ENCODE measurements at regions not wholly inside any gene's neighbourhood (a gene's known extent, or its start where the extent isn't known, plus 50 kb on each side); places are given as distances from the start of the nearest gene placed in this dataset.

DNA sequence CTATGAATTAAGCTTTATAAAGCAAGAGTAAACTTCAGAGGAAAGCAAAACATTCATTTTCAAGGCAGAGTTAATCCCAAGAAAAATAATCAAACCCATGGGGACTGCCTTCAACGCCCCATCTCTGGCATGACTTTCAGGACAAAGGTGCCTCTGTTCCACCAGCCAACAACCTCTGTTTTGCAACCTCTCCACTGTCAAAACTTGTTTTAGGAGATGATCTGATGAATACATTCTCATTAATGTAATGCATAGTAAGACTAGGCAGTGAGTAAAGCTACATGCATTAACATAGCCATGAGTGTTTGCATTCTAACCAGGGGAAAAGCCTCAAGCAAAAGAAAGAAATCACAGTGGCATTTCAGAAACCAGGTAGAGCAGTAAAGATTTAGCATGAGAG, 357.0 kb downstream of the FBXO15 start:
- Histone ChIP-seq H3K4me1 (ENCODE audit: insufficient read depth, low read length) (no peaks in the 10 kb centered on the region), H3K27me3 (ENCODE audit: insufficient read depth, low read length) (no peaks in the 10 kb centered on the region), H3K79me2 (ENCODE audit: insufficient read depth, low read length) (no peaks in the 10 kb centered on the region), H3K4me3 (ENCODE audit: insufficient read depth, low read length) (no peak overlapping the region), H4K20me1 (ENCODE audit: insufficient read depth, low read length) (no peaks in the 10 kb centered on the region), H3K9me3 (ENCODE audit: low read depth, low read length) (no peaks in the 10 kb centered on the region), H3K36me3 (ENCODE audit: insufficient read depth, low read length) (no peaks in the 10 kb centered on the region), H3K4me2 (ENCODE audit: insufficient read depth, low read length) (no peak overlapping the region), H2AFZ (ENCODE audit: low read length) (no peak overlapping the region), H3K27ac (ENCODE audit: low read depth, low read length) (no peak overlapping the region)
- TF ChIP-seq, protein P1, sequence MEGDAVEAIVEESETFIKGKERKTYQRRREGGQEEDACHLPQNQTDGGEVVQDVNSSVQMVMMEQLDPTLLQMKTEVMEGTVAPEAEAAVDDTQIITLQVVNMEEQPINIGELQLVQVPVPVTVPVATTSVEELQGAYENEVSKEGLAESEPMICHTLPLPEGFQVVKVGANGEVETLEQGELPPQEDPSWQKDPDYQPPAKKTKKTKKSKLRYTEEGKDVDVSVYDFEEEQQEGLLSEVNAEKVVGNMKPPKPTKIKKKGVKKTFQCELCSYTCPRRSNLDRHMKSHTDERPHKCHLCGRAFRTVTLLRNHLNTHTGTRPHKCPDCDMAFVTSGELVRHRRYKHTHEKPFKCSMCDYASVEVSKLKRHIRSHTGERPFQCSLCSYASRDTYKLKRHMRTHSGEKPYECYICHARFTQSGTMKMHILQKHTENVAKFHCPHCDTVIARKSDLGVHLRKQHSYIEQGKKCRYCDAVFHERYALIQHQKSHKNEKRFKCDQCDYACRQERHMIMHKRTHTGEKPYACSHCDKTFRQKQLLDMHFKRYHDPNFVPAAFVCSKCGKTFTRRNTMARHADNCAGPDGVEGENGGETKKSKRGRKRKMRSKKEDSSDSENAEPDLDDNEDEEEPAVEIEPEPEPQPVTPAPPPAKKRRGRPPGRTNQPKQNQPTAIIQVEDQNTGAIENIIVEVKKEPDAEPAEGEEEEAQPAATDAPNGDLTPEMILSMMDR (IDR thresholded peaks at IDR 0.05; ENCODE audit: extremely low read depth, low read depth, low read length), result no peak
- DNase-seq (ENCODE audit: insufficient read length, low spot score, missing footprints), result no peak

DNA sequence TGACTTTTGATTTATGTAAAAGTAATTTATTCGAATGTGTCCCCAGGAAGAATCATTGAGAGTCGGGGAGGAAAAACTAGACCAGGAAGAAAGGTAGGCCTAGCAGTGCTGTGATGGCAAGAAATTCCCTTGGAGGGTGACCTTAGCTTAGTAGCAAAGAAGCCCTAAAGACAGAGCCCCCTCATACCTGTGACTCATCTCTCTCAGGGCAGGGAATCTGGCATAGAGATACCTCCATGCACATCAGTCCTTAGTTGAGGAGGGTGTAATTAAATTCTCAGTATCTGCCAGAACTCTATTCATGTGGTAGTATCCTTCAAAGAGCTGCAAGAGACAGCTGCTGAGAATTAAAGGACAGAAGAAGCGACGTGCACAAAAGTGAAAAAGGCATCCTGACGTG, 360.3 kb downstream of the FBXO15 start:
- no peaks in the 10 kb centered on the region for H3K4me1 ChIP-seq (ENCODE audit: insufficient read depth, low read length)
- no peak overlapping the region for H3K4me2 ChIP-seq (ENCODE audit: insufficient read depth, low read length)
- no peaks in the 10 kb centered on the region for H3K27me3 ChIP-seq (ENCODE audit: insufficient read depth, low read length)
- no peaks in the 10 kb centered on the region for H3K79me2 ChIP-seq (ENCODE audit: insufficient read depth, low read length)
- TF ChIP-seq, protein P1 (IDR thresholded peaks at IDR 0.05; ENCODE audit: extremely low read depth, low read depth, low read length), result no peak
- no peaks in the 10 kb centered on the region for H4K20me1 ChIP-seq (ENCODE audit: insufficient read depth, low read length)
- H3K27ac ChIP-seq (ENCODE audit: low read depth, low read length), result no peak overlapping the region
- no peaks in the 10 kb centered on the region for H3K36me3 ChIP-seq (ENCODE audit: insufficient read depth, low read length)
- no peak overlapping the region for H2AFZ ChIP-seq (ENCODE audit: low read length)
- H3K4me3 ChIP-seq (ENCODE audit: insufficient read depth, low read length), result no peak overlapping the region
- DNase-seq (ENCODE audit: insufficient read length, low spot score, missing footprints), result no peak
- no peaks in the 10 kb centered on the region for H3K9me3 ChIP-seq (ENCODE audit: low read depth, low read length)

DNA sequence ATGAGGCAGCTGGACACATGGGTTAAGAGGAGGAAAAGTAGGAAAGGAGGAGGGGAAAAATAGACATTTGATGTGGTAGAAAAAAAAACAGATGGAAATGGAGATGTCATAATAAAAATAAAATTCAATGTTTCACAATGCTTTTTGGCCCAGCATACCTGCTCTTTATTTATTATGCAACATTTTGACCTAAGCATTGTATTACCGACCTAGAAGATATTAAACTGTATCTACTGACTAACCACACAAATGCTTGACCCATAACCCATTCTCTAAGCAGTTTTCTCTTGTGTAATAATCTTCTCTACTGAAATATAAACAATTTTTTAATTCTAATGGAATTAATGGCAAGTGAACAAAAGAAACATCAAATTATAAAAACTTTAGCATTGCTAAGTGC, 362.3 kb downstream of the FBXO15 start:
- no peak for DNase-seq (ENCODE audit: insufficient read length, low spot score, missing footprints)
- H3K9me3 ChIP-seq (ENCODE audit: low read depth, low read length), result no peaks in the 10 kb centered on the region

DNA sequence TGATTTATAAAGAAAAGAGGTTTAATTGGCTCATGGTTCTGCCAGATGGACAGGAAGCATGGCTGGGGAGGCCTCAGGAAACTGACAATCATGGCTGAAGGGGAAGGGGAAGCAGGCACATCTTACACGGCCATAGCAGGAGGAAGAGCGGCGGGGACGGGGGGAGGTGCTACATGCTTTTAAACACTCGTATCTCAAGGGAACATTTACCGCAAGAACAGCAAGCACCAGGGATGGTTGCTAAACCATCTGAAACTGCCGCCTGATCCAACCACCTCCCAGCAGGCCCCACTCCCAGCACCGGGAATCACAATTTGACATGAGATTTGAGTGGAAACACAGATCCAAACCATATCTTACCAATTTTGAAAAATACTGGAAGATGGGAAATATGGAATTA, 362.8 kb downstream of the FBXO15 start:
- Histone ChIP-seq H4K20me1 (ENCODE audit: insufficient read depth, low read length) (no peaks in the 10 kb centered on the region), H2AFZ (ENCODE audit: low read length) (no peak overlapping the region), H3K36me3 (ENCODE audit: insufficient read depth, low read length) (no peaks in the 10 kb centered on the region), H3K4me1 (ENCODE audit: insufficient read depth, low read length) (no peaks in the 10 kb centered on the region), H3K27me3 (ENCODE audit: insufficient read depth, low read length) (no peaks in the 10 kb centered on the region), H3K79me2 (ENCODE audit: insufficient read depth, low read length) (no peaks in the 10 kb centered on the region), H3K4me3 (ENCODE audit: insufficient read depth, low read length) (no peak overlapping the region), H3K4me2 (ENCODE audit: insufficient read depth, low read length) (no peak overlapping the region), H3K27ac (ENCODE audit: low read depth, low read length) (no peak overlapping the region), H3K9me3 (ENCODE audit: low read depth, low read length) (no peaks in the 10 kb centered on the region)
- TF ChIP-seq, protein P1 (IDR thresholded peaks at IDR 0.05; ENCODE audit: extremely low read depth, low read depth, low read length), result no peak
- no peak for DNase-seq (ENCODE audit: insufficient read length, low spot score, missing footprints)

More for the DNA sequence above, 362.3 kb downstream of the FBXO15 start:
- no peaks in the 10 kb centered on the region for H3K4me1 ChIP-seq (ENCODE audit: insufficient read depth, low read length)
- H3K27me3 ChIP-seq (ENCODE audit: insufficient read depth, low read length), result no peaks in the 10 kb centered on the region
- H2AFZ ChIP-seq (ENCODE audit: low read length), result no peak overlapping the region
- H3K36me3 ChIP-seq (ENCODE audit: insufficient read depth, low read length), result no peaks in the 10 kb centered on the region
- H3K4me2 ChIP-seq (ENCODE audit: insufficient read depth, low read length), result no peak overlapping the region
- no peaks in the 10 kb centered on the region for H3K79me2 ChIP-seq (ENCODE audit: insufficient read depth, low read length)
- H4K20me1 ChIP-seq (ENCODE audit: insufficient read depth, low read length), result no peaks in the 10 kb centered on the region
- H3K4me3 ChIP-seq (ENCODE audit: insufficient read depth, low read length), result no peak overlapping the region
- H3K27ac ChIP-seq (ENCODE audit: low read depth, low read length), result no peak overlapping the region
- TF ChIP-seq, protein P1 (IDR thresholded peaks at IDR 0.05; ENCODE audit: extremely low read depth, low read depth, low read length), result no peak

Measured in osteoblast (primary cell).